Heart left ventricle (tissue), 13 donors: ENCODE measurements at regions not wholly inside any gene's neighbourhood (a gene's known extent, or its start where the extent isn't known, plus 50 kb on each side); places are given as distances from the start of the nearest gene placed in this dataset.

Source experiments
- CTCF ChIP-seq, 12 donors: fragments of 200-600 bp; sonication (generic) in 4 of 12; IDR thresholded peaks; one replicate each; pipeline versions ENCODE4 v1.5.0 to v1.8.0; 2018 to 2022; ENCODE audit warnings: antibody characterized with exemption in 12 of 12, mild to moderate bottlenecking in 5 of 12
- POLR2A ChIP-seq, 2 donors: fragments of 450-650 bp; IDR thresholded peaks; one replicate each; pipeline ENCODE4 v1.6.1; 2017; ENCODE audit warnings: antibody characterized with exemption in 2 of 2, mild to moderate bottlenecking in 2 of 2, moderate library complexity in 2 of 2
- donor health status: ischemic (EF 13 %, LVEDD 7.1; RV severe dilation, severe dysfunction).
- donor health status: DM: no; HTN: yes; CAD: no.
- donor health status: DM: no; HTN: no; CAD: no.
- donor health status: ischemic (EF 25% LVEDD 6.9; RV normal size, moderate dysfunction).
- donor health status: ischemic (EF 25% LVEDD 5.7; RV mildly dilated, moderate dysfunction).
- donor health status: ischemic (EF 35%, LVEDD 5.7; RV mildly dilated, moderate dysfunction).
- donor health status: nonischemic (EF 11% LVEDD 7.7; RV severe dilation, severe dysfunction).
- donor health status: DM: yes; HTN: yes; CAD: no.
- donor health status: PGD.
- donor health status: ischemic (EF 29% LVEDD 5.4; RV normal size, mild dysfunction).
- donor health status: nonischemic (EF 23%, LVEDD 6.1; RV moderate dilation, normal function).

- TF ChIP-seq CTCF (IDR thresholded peaks at IDR 0.05) (no peak), POLR2A (IDR thresholded peaks at IDR 0.05) (no peak)
Measured at GRCh38 chr20:12028771-12029170, 111.1 kb downstream of the BTBD3 start.
